Smooth muscle cell (in vitro differentiated cells): ENCODE measurements at regions not wholly inside any gene's neighbourhood (a gene's known extent, or its start where the extent isn't known, plus 50 kb on each side); places are given as distances from the start of the nearest gene placed in this dataset.

Experiments
- DNase-seq: peaks from one replicate; lab custom pipeline; 2025; ENCODE audit not compliant: unreplicated experiment; lab: John Stamatoyannopoulos, UW
- H2AFZ ChIP-seq: fragments of 200-600 bp; sonication (generic); 2 replicates; pipeline ENCODE4 v1.6.0; 2016; ENCODE audit warnings: antibody characterized with exemption, low read depth, mild to moderate bottlenecking
- H3F3A ChIP-seq: fragments of 200-600 bp; sonication (generic); 2 replicates; pipeline ENCODE4 v1.6.0; 2017; ENCODE audit warnings: antibody characterized with exemption, low read depth
- H3K27ac ChIP-seq: fragments of 200-600 bp; sonication (generic); 2 replicates; pipeline ENCODE4 v1.5.1; 2016; ENCODE audit warnings: low read depth, mild to moderate bottlenecking
- H3K27me3 ChIP-seq: fragments of 200-600 bp; sonication (generic); 2 replicates; pipeline ENCODE4 v1.6.1; 2016; ENCODE audit warnings: low read depth, mild to moderate bottlenecking
- H3K36me3 ChIP-seq: fragments of 200-600 bp; sonication (generic); 2 replicates; pipeline ENCODE4 v1.5.1; 2016; ENCODE audit warnings: low read depth
- H3K4me1 ChIP-seq: fragments of 200-600 bp; sonication (generic); 2 replicates; pipeline ENCODE4 v1.5.1; 2016; ENCODE audit warnings: low read depth
- H3K4me2 ChIP-seq: fragments of 200-600 bp; sonication (generic); 2 replicates; pipeline ENCODE4 v1.6.0; 2016; ENCODE audit warnings: mild to moderate bottlenecking
- H3K4me3 ChIP-seq: fragments of 200-600 bp; sonication (generic); 2 replicates; pipeline ENCODE4 v1.5.1; 2016; ENCODE audit warnings: mild to moderate bottlenecking
- H3K79me2 ChIP-seq: fragments of 200-600 bp; sonication (generic); 2 replicates; pipeline ENCODE4 v1.6.0; 2016; ENCODE audit warnings: low read depth, mild to moderate bottlenecking
- H3K9ac ChIP-seq: fragments of 200-600 bp; sonication (generic); 2 replicates; pipeline ENCODE4 v1.6.0; 2016; ENCODE audit warnings: low read depth
- H3K9me3 ChIP-seq: fragments of 200-600 bp; sonication (generic); replicated peaks from 2 replicates; pipeline ENCODE4 v1.5.1; 2016; ENCODE audit warnings: low read depth
- H4K20me1 ChIP-seq: fragments of 200-600 bp; sonication (generic); 2 replicates; pipeline ENCODE4 v1.6.0; 2016; ENCODE audit warnings: low read depth
- CTCF ChIP-seq: fragments of 200-600 bp; sonication (generic); IDR thresholded peaks from 2 replicates; pipeline ENCODE4 v1.5.1; 2017; ENCODE audit warnings: borderline replicate concordance, mild to moderate bottlenecking, antibody characterized with exemption; ENCODE audit not compliant: insufficient read depth, poor library complexity, severe bottlenecking
- WGBS: methylation state at CpG from one replicate; pipeline ENCODE4 v1.1.7; 2016; ENCODE audit warnings: low lambda C conversion rate; 5-methylcytosine and 5-hydroxymethylcytosine counted together

GRCh38 chr3:66755924-66756323 is 242.2 kb upstream of the KBTBD8 start:
- DNase-seq, result no peak
- no peaks in the 10 kb centered on the region for H3K27me3 ChIP-seq
- H3K27ac ChIP-seq, result no peak overlapping the region
- no peaks in the 10 kb centered on the region for H3K79me2 ChIP-seq
- no peak overlapping the region for H3K9ac ChIP-seq
- TF ChIP-seq CTCF, result no peak
- no peaks in the 10 kb centered on the region for H3K9me3 ChIP-seq
- 92% methylated on average over 6 of the region's 6 CpGs for WGBS
- H3F3A ChIP-seq, result no peaks in the 10 kb centered on the region
- no peaks in the 10 kb centered on the region for H4K20me1 ChIP-seq
- no peaks in the 10 kb centered on the region for H3K36me3 ChIP-seq
- no peak overlapping the region for H2AFZ ChIP-seq
- H3K4me2 ChIP-seq, result no peak overlapping the region
- no peak overlapping the region for H3K4me3 ChIP-seq
- no peaks in the 10 kb centered on the region for H3K4me1 ChIP-seq

- Histone ChIP-seq H3F3A (no peaks in the 10 kb centered on the region), H3K4me1 (no peaks in the 10 kb centered on the region), H3K9me3 (no peaks in the 10 kb centered on the region), H3K79me2 (no peaks in the 10 kb centered on the region), H3K9ac (no peak overlapping the region), H4K20me1 (no peaks in the 10 kb centered on the region), H3K4me2 (no peak overlapping the region), H3K4me3 (no peak overlapping the region), H3K27ac (no peak overlapping the region), H3K36me3 (no peaks in the 10 kb centered on the region), H3K27me3 (no peaks in the 10 kb centered on the region), H2AFZ (no peak overlapping the region)
- 90% methylated on average over 8 of the region's 8 CpGs for WGBS
- TF ChIP-seq CTCF, result no peak
- DNase-seq, result no peak
Observed at GRCh38 chr3:66756468-66757036, 241.6 kb upstream of the KBTBD8 start.

GRCh38 chr3:66761093-66761780 is 236.9 kb upstream of the KBTBD8 start:
- Histone ChIP-seq H4K20me1 (no peaks in the 10 kb centered on the region), H3F3A (no peaks in the 10 kb centered on the region)
- 93% methylated on average over 9 of the region's 9 CpGs for WGBS

More at GRCh38 chr3:66761093-66761780, 236.9 kb upstream of the KBTBD8 start:
- H3K4me3 ChIP-seq, result no peak overlapping the region
- H3K27me3 ChIP-seq, result no peaks in the 10 kb centered on the region
- H3K79me2 ChIP-seq, result no peaks in the 10 kb centered on the region
- no peak overlapping the region for H3K27ac ChIP-seq
- H3K4me1 ChIP-seq, result no peaks in the 10 kb centered on the region
- no peak overlapping the region for H2AFZ ChIP-seq
- no peak overlapping the region for H3K4me2 ChIP-seq
- DNase-seq, result no peak
- H3K36me3 ChIP-seq, result no peaks in the 10 kb centered on the region
- no peaks in the 10 kb centered on the region for H3K9me3 ChIP-seq
- no peak for TF ChIP-seq CTCF
- no peak overlapping the region for H3K9ac ChIP-seq
